Caco-2 (cell line): ENCODE measurements at regions not wholly inside any gene's neighbourhood (a gene's known extent, or its start where the extent isn't known, plus 50 kb on each side); places are given as distances from the start of the nearest gene placed in this dataset.
"Not testable (repeated sequence)": the region's sequence is repeated elsewhere in the genome, so short reads cannot be mapped to it uniquely, and the experiment has no call there.

Experiments
- BruUV-seq: library from RNA; stranded (reverse); fragments of 400-500 nt; replicated peaks from 2 replicates; lab custom pipeline; 2021; lab: Mats Ljungman, UMichigan
- CTCF ChIA-PET: fragments of 300-600 bp; sonication (Branson Sonifier 250); formaldehyde crosslinking; loops from one replicate; lab custom pipeline; 2022; ENCODE audit warnings: antibody characterized with exemption; lab: Charles Lee
- POLR2A ChIA-PET: fragments of 300-600 bp; sonication (Branson Sonifier 250); formaldehyde crosslinking; loops from one replicate; lab custom pipeline; 2022; ENCODE audit warnings: antibody characterized with exemption; lab: Charles Lee
- DNase-seq, 2 experiments: peaks; one replicate each; pipeline versions ENCODE4 v3.0.0 to v3.0.0-alpha.2; 2020 to 2022
- H3K27me3 ChIP-seq: replicated peaks from 2 replicates; pipeline ENCODE4 v1.6.0; 2011; ENCODE audit warnings: low read length; ENCODE audit not compliant: control insufficient read depth, insufficient read depth
- H3K36me3 ChIP-seq: 2 replicates; pipeline ENCODE4 v1.5.1; 2011; ENCODE audit warnings: low read length; ENCODE audit not compliant: control insufficient read depth, insufficient read depth
- H3K4me1 ChIP-seq: fragments of 250-450 bp; sonication (Bioruptor Pico); 2 replicates; pipeline ENCODE4 v1.5.1; 2020; ENCODE audit warnings: mild to moderate bottlenecking
- H3K4me3 ChIP-seq: 2 replicates; pipeline ENCODE4 v1.5.1; 2011; ENCODE audit warnings: low read depth, mild to moderate bottlenecking, control low read depth, low read length
- H3K9me3 ChIP-seq: fragments of 250-450 bp; sonication (Bioruptor Pico); 2 replicates; pipeline ENCODE4 v1.5.1; 2020; ENCODE audit warnings: mild to moderate bottlenecking, moderate library complexity
- H3K27ac Mint-ChIP-seq: one replicate; pipeline ENCODE4 v1.8.0; 2022; ENCODE audit warnings: mixed read lengths; ENCODE audit not compliant: unreplicated experiment
- H3K27me3 Mint-ChIP-seq: one replicate; pipeline ENCODE4 v1.8.0; 2022; ENCODE audit warnings: mixed read lengths; ENCODE audit not compliant: insufficient read depth, unreplicated experiment
- H3K36me3 Mint-ChIP-seq: one replicate; pipeline ENCODE4 v1.8.0; 2022; ENCODE audit warnings: mild to moderate bottlenecking, mixed read lengths; ENCODE audit not compliant: insufficient read depth, unreplicated experiment
- H3K4me1 Mint-ChIP-seq: one replicate; pipeline ENCODE4 v1.8.0; 2022; ENCODE audit warnings: low read depth, mixed read lengths; ENCODE audit not compliant: unreplicated experiment
- H3K4me3 Mint-ChIP-seq: one replicate; pipeline ENCODE4 v1.8.0; 2022; ENCODE audit warnings: mild to moderate bottlenecking, moderate library complexity, mixed read lengths; ENCODE audit not compliant: unreplicated experiment
- H3K9me3 Mint-ChIP-seq: one replicate; pipeline ENCODE4 v1.8.0; 2022; ENCODE audit warnings: mixed read lengths; ENCODE audit not compliant: unreplicated experiment
- intact Hi-C: fragments of 100-400 bp; cut with micrococcal nuclease; formaldehyde crosslinking; loops from one replicate; pipeline ENCODE4 v1.10.0; 2022; ENCODE audit not compliant: unreplicated experiment

- not testable (repeated sequence) for H3K27ac Mint-ChIP-seq
Observed at GRCh38 chr16:29265255-29265853, 141.2 kb downstream of the NPIPB11 start.

GRCh38 chr16:29264080-29264837 lies 142.3 kb downstream of the NPIPB11 start:
- intact Hi-C loops, POLR2A ChIA-PET, DNase-seq, H3K27me3 ChIP-seq, H3K9me3 Mint-ChIP-seq, H3K9me3 ChIP-seq, BruUV-seq, H3K36me3 Mint-ChIP-seq, H3K27me3 Mint-ChIP-seq, H3K4me1 ChIP-seq, H3K36me3 ChIP-seq, H3K4me3 ChIP-seq, CTCF ChIA-PET: not testable (repeated sequence)
- Mint-ChIP-seq H3K27ac (peak overlapping the region; percentile 47), H3K4me3 (peak overlapping the region; percentile 42), H3K4me1 (peaks cover 13% of the 10 kb centered on the region)

More at GRCh38 chr16:29265255-29265853, 141.2 kb downstream of the NPIPB11 start:
- DNase-seq, BruUV-seq, H3K9me3 ChIP-seq, intact Hi-C loops, H3K27me3 ChIP-seq, POLR2A ChIA-PET, H3K9me3 Mint-ChIP-seq, H3K4me3 Mint-ChIP-seq, H3K4me1 ChIP-seq, CTCF ChIA-PET, H3K36me3 ChIP-seq, H3K27me3 Mint-ChIP-seq, H3K36me3 Mint-ChIP-seq, H3K4me3 ChIP-seq: not testable (repeated sequence)
- H3K4me1 Mint-ChIP-seq, result peaks cover 13% of the 10 kb centered on the region

GRCh38 chr16:29262725-29263124 lies 143.8 kb downstream of the NPIPB11 start:
- H3K4me1 ChIP-seq, H3K36me3 Mint-ChIP-seq, H3K27me3 Mint-ChIP-seq, H3K9me3 Mint-ChIP-seq, H3K36me3 ChIP-seq, H3K27me3 ChIP-seq, DNase-seq, H3K9me3 ChIP-seq, intact Hi-C loops, BruUV-seq, H3K4me3 ChIP-seq, CTCF ChIA-PET, H3K4me3 Mint-ChIP-seq, POLR2A ChIA-PET, H3K27ac Mint-ChIP-seq: not testable (repeated sequence)
- H3K4me1 Mint-ChIP-seq, result peaks cover 13% of the 10 kb centered on the region

DNA sequence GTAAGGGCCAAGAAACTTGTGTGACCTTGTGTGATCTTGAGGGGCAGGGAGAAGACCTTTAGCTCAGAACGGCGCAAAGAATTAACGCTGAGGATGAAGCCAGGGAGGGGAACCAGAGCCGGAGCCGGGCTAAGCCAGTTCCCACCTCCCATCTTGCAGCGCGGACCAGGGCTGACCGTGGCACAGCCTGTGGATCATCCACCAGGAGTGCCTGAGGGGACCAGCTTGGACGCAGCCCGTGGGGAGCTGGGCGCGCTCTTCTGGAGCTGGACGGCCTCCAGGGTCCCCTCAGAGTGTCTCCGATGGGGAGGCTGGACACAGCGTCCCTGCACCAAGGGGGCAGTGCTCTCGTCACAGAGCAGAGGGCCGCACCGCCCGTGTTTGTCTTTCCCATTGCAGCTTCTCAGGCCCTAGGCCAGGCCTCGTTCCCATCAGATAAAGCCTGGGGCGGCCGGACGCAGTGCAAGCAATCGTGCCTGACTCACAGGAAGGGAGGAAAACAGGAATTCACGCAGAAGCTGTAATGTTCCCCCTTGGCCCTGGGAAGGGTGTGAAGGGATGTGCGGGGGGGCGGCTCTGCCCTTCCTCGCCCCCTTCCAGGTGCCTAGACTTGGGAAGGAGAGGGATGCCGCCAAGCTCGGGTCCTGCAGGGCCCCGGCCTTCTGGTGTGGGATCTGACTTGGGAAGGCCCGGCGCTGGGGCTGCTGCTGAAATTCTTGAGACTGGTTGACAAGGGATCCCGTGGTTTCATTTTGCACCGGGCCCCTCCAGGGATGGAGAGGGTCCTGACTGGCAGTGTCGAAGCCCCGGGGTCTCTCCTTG lies 144.9 kb downstream of the NPIPB11 start:
- CTCF ChIA-PET, H3K27ac Mint-ChIP-seq, H3K4me1 ChIP-seq, H3K4me3 Mint-ChIP-seq, DNase-seq, H3K27me3 Mint-ChIP-seq, H3K27me3 ChIP-seq, H3K9me3 Mint-ChIP-seq, POLR2A ChIA-PET, H3K36me3 Mint-ChIP-seq, H3K4me3 ChIP-seq, BruUV-seq, H3K36me3 ChIP-seq, intact Hi-C loops, H3K9me3 ChIP-seq: not testable (repeated sequence)
- H3K4me1 Mint-ChIP-seq, result peaks cover 13% of the 10 kb centered on the region

- H3K27me3 Mint-ChIP-seq, H3K27ac Mint-ChIP-seq, H3K27me3 ChIP-seq, H3K9me3 ChIP-seq, H3K4me3 Mint-ChIP-seq, H3K4me3 ChIP-seq, DNase-seq, H3K9me3 Mint-ChIP-seq, H3K36me3 Mint-ChIP-seq, H3K4me1 ChIP-seq, intact Hi-C loops, BruUV-seq, POLR2A ChIA-PET, CTCF ChIA-PET, H3K36me3 ChIP-seq: not testable (repeated sequence)
- H3K4me1 Mint-ChIP-seq, result peaks cover 13% of the 10 kb centered on the region
Observed at GRCh38 chr16:29260683-29261426, 145.7 kb downstream of the NPIPB11 start.

- H3K27me3 Mint-ChIP-seq, H3K4me1 ChIP-seq, H3K9me3 ChIP-seq, H3K9me3 Mint-ChIP-seq, H3K4me3 ChIP-seq, H3K36me3 ChIP-seq, H3K27me3 ChIP-seq, POLR2A ChIA-PET, H3K36me3 Mint-ChIP-seq, intact Hi-C loops, DNase-seq, BruUV-seq, CTCF ChIA-PET, H3K4me3 Mint-ChIP-seq, H3K27ac Mint-ChIP-seq: not testable (repeated sequence)
- peaks cover 13% of the 10 kb centered on the region for H3K4me1 Mint-ChIP-seq
Observed at GRCh38 chr16:29259635-29260457, 146.7 kb downstream of the NPIPB11 start.
